ENCODE measurements at regions not wholly inside any gene's neighbourhood (a gene's known extent, or its start where the extent isn't known, plus 50 kb on each side); places are given as distances from the start of the nearest gene placed in this dataset.

GRCh38 chr4:158013858-158014257, 159.0 kb downstream of the GASK1B start:
- intact Hi-C loops (cut with DNase I), result no loop called here
- DNase-seq, result no peak

DNA sequence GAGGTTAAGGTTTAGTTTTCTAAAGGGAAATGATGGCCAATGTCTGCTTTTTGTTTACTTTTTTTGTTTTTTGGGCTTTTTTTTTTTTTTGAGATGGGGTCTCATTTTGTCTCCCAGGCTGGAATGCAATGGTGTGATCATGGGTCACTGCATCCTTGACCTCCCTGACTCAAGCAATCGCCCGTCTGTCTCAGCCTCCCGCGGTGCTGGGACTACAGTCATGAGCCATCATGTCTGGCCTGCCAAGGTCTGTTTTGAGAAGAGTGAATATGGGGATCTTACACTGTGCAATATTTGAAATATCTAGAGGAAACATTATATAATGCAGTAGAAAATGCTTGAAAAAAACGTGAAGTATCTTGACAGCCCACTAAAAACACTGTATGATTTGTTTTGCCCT, 162.5 kb downstream of the GASK1B start:
- intact Hi-C loops (cut with DNase I), result no loop called here
- DNase-seq, result no peak

GRCh38 chr4:158008551-158009218, 164.1 kb downstream of the GASK1B start:
- DNase-seq, result no peak
- intact Hi-C loops (cut with DNase I), result no loop called here

DNA sequence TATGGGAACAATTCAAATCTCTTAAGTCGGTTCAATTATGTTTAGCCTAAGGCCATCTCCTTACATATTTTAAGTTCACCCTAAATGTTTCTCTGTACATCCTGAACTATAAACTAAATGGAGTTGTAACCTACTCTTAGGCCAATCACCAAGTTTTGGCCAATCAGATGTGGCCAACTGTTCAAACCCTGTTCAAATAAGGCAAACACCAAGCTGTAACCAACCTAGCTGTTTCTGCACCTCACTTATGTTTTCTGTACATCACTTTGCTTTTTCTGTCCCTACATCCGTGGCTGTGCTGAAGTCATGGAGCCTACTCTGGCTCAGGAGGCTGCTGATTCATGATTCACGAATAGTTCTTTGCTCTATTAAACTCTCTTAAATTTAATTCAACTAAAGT, 165.3 kb downstream of the GASK1B start:
- no peak for DNase-seq
- intact Hi-C loops (cut with DNase I), result no loop called here

GRCh38 chr4:158006990-158007389, 165.8 kb downstream of the GASK1B start:
- intact Hi-C loops (cut with DNase I), result no loop called here
- DNase-seq, result no peak

GRCh38 chr4:158005021-158005420, 167.8 kb downstream of the GASK1B start:
- intact Hi-C loops (cut with DNase I), result no loop called here
- no peak for DNase-seq

DNA sequence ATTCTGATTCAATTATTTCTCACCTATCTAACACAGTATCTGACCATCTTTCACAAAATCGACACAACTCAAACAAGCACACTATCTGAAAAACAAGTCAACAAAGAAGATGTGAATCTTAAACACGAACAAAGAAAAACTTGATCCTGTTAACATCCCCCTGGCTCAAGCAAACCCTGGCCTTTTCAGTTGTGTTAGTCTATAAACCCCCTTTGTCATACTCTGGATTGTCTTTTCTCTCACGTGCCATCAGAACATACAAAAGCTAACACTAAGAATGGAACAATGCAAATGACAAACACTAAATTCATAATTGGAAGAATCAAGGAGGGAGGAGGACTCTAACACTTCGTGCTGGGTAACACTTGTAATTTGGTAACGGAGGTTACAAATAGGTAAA, 168.7 kb downstream of the GASK1B start:
- no peak for DNase-seq
- intact Hi-C loops (cut with DNase I), result no loop called here

DNA sequence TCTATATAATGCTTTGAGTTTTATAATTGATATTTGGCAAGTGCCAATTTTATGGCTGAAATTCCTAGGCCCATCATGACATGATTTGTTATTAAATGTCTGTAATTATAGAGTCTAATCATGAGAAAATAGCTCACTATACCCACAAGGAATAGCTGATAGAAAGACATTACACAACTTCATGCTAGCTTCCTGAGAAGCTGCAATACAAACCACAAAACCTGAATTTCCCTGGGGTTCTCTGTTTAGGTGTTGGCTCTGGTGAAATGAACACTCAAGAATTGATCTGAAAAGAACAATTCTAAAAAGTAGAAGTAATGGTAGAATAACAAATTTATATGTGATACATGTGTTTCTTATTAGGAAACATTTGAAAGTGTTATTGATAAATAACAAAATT, 169.6 kb downstream of the GASK1B start:
- no peak for DNase-seq

DNA sequence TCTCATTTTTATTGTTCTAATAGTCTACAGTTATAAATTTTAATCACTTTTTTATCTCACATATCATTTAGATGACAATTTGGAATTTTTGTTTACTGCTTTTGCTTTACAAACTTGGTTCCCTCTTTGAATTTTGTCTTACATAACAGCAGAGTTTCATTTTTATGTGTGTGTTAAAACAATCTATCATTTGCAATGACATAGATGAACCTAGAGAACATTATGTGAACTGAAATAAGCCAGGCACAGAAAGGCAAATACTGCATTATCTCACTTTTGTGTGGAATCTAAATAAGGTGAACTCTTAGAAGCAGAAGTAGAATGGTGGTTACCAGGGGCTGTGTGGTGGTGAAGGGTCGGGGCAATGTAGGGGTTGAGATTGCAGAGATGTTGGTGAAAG, 170.7 kb downstream of the GASK1B start:
- intact Hi-C loops (cut with DNase I), result no loop called here
- no peak for DNase-seq

More for the DNA sequence above, 169.6 kb downstream of the GASK1B start:
- intact Hi-C loops (cut with DNase I), result no loop called here

GRCh38 chr4:158001756-158002155, 171.1 kb downstream of the GASK1B start:
- intact Hi-C loops (cut with DNase I), result no loop called here
- DNase-seq, result no peak

DNA sequence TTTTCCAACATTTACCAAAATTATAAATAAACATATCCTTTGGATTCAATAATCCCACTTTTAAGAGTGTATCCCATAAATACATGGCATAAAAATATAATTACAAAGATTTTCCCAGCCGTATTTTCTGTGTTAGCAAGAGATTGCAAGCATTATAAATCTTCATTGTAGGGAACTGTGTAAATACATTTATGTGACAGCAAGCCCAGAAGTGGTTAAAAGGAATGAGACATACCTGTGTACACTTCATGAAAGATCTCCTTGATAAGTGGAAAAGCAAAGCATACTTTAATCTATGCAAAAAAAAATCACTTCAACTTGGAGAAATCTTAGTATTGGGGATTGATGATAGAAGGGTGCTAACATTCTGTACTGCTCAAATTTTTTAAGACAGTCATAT, 173.1 kb downstream of the GASK1B start:
- intact Hi-C loops (cut with DNase I), result no loop called here
- no peak for DNase-seq

- intact Hi-C loops (cut with DNase I), result no loop called here
- DNase-seq, result no peak
These were observed 175.5 kb downstream of the GASK1B start for GRCh38 chr4:157997296-157997695.

- no peak for DNase-seq
- intact Hi-C loops (cut with DNase I), result no loop called here
These were observed 176.5 kb downstream of the GASK1B start for GRCh38 chr4:157996061-157997028.

DNA sequence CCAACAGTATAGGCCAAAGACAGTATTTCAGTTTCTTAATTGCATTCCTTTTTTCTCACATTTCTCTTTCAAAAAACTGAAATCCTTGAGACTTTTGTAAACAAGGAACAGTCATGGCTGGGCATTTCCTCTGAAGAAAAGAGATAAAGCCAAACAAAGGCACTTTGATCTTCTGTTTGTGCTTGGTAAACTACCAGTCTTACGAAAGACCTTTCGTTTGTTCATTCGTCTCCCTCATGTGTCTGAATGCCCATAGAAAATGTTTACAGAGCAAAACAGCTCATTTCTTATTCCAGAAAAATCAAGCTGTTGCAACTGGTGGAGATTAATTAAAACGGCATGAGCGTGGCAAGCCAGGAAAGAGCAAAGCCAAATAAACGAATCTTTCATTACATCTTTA, 178.0 kb downstream of the GASK1B start:
- intact Hi-C loops (cut with DNase I), result loop anchor here (5.0 kb wide), 1 partner anchor 632 kb away; no protein-coding TSS in a partner anchor
- DNase-seq, result no peak

GRCh38 chr4:157992948-157993839, 179.6 kb downstream of the GASK1B start:
- intact Hi-C loops (cut with DNase I), result loop anchor here (2.0 to 5.0 kb wide), 2 partner anchors 262 to 634 kb away; no protein-coding TSS in a partner anchor
- no peak for DNase-seq

DNA sequence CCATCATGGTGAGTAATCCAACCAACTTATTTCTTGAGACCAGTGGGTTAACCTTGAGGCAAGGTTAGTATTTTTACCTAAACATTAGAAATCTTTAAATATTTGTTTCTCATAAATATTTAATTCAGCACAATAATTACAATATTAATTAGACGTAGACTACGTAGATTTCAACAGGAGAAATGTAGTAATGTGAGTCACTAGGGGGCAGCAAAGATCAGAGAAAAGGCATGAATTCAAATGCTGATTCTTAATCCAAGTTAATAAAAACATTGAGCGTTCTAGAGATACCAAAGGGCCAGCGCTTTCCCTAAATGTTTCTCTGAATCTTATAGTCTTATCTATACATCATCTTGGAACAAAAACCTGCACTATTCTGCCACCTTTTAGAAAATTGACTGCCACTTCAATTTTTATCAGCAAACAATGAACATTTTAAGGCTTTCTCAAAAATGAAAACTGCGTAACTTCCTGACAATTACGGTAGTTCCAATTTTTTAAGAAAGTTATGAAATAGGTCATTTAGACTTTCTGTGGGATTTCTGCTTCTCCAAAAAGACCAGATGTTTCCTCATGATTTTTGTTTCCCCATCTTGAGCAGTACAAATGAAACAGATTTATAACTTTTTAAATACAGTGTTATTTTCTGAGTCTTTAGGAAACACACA, 180.7 kb downstream of the GASK1B start:
- DNase-seq, result peak in 1 of 10 donors; percentile 46
- intact Hi-C loops (cut with DNase I), result loop anchor here (2.0 to 5.0 kb wide), 2 partner anchors 263 to 635 kb away; no protein-coding TSS in a partner anchor

DNA sequence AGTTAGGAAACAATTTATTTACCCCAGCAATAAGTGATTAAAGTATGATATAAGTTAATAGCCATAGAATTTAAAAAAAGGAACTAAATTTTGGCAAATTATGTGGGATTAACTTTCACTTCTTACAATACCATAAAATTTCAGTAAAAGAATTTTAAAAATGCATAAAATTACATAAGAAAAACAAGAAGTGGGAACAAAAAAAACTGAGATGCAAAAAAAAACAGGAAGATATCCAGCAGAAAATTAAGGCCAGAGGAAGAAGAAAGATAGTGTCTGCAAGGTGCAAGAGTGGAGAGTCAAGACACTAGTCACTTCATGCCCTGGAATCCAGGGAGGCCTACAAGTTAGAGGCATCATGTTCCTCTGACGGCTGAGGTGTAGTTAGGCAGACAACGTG, 184.2 kb downstream of the GASK1B start:
- intact Hi-C loops (cut with DNase I), result no loop called here

GRCh38 chr4:157984285-157984911, 188.4 kb downstream of the GASK1B start:
- intact Hi-C loops (cut with DNase I), result no loop called here
- DNase-seq, result no peak

More for the DNA sequence above, 184.2 kb downstream of the GASK1B start:
- no peak for DNase-seq

DNA sequence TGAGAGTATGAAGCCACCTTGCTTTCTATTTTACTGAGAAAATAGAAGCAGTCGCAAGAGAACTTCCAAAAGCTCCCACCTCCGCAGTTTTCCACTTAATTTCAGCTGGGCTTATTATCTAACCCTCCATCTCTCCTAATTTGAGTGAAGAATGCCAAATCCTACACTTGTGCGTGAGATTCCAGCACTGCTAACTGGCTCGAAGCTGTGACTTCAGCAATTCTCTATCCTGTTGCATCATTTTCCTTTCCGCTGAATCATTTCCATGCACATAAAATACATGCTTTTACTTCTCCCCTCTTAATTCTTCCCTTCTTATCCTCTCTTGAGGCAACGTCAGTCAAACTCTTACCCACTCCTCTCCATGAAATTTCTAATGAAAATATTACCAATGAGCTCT, 189.5 kb downstream of the GASK1B start:
- intact Hi-C loops (cut with DNase I), result no loop called here

GRCh38 chr4:157980158-157980557, 192.7 kb downstream of the GASK1B start:
- no peak for DNase-seq
- intact Hi-C loops (cut with DNase I), result no loop called here

More for the DNA sequence above, 189.5 kb downstream of the GASK1B start:
- no peak for DNase-seq

Measured in posterior cingulate gyrus (tissue), 11 donors.